ENCODE measurements at regions not wholly inside any gene's neighbourhood (a gene's known extent, or its start where the extent isn't known, plus 50 kb on each side); places are given as distances from the start of the nearest gene placed in this dataset.

GRCh38 chr1:106897976-106898375 is 158.5 kb upstream of the PRMT6 start:
- Histone ChIP-seq H3K4me3 (no peak overlapping the region), H3K27me3 (replicated peaks; ENCODE audit: insufficient read depth) (no peaks in the 10 kb centered on the region), H3K9me3 (no peaks in the 10 kb centered on the region), H3K36me3 (no peaks in the 10 kb centered on the region), H3K4me1 (replicated peaks) (no peaks in the 10 kb centered on the region), H3K27ac (no peak overlapping the region)
- TF ChIP-seq POLR2AphosphoS5 (IDR thresholded peaks at IDR 0.05) = no peak
- TF ChIP-seq POLR2A (IDR thresholded peaks at IDR 0.05) = no peak
- TF ChIP-seq CTCF (IDR thresholded peaks at IDR 0.05) = no peak
- intact Hi-C loops (cut with DNase I) = no loop called here
- no peak for DNase-seq (ENCODE audit: low spot score)

- DNase-seq (ENCODE audit: low spot score) = no peak
- WGBS = 89% methylated on average over 4 of the region's 4 CpGs
- H3K27me3 ChIP-seq (replicated peaks; ENCODE audit: insufficient read depth) = no peaks in the 10 kb centered on the region
- no peak overlapping the region for H3K27ac ChIP-seq
- intact Hi-C loops (cut with DNase I) = no loop called here
- no peak overlapping the region for H3K4me3 ChIP-seq
- no peaks in the 10 kb centered on the region for H3K9me3 ChIP-seq
- TF ChIP-seq POLR2A (IDR thresholded peaks at IDR 0.05) (no peak), POLR2AphosphoS5 (IDR thresholded peaks at IDR 0.05) (no peak), CTCF (IDR thresholded peaks at IDR 0.05) (no peak)
- H3K36me3 ChIP-seq = no peaks in the 10 kb centered on the region
- H3K4me1 ChIP-seq (replicated peaks) = no peaks in the 10 kb centered on the region
Observed at GRCh38 chr1:106899644-106900043, 156.8 kb upstream of the PRMT6 start.

DNA sequence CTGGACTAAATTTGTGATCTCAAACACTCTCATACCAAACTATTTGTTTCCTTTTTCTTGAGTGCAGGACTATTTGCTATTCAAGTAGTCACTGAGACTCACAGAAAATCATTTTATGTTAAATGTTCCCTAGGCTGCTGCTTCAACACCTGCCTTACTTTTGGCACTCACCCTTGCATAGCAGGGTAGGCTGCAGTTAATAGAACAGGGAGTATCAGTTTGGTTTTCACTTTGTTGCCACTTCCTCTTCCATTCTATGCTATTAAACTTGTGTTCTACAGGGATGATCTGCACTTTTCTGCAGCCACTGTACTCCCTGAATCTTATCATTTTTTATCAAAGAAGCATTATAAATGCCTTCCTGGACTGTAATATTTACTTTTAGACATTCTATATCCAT is 148.7 kb upstream of the PRMT6 start:
- Histone ChIP-seq H3K4me1 (replicated peaks) (no peaks in the 10 kb centered on the region), H3K27me3 (replicated peaks; ENCODE audit: insufficient read depth) (no peaks in the 10 kb centered on the region), H3K9me3 (no peaks in the 10 kb centered on the region), H3K27ac (no peak overlapping the region), H3K36me3 (no peaks in the 10 kb centered on the region), H3K4me3 (no peak overlapping the region)
- intact Hi-C loops (cut with DNase I) = no loop called here
- no peak for DNase-seq (ENCODE audit: low spot score)
- no peak for TF ChIP-seq CTCF (IDR thresholded peaks at IDR 0.05)
- TF ChIP-seq POLR2AphosphoS5 (IDR thresholded peaks at IDR 0.05) = no peak
- no peak for TF ChIP-seq POLR2A (IDR thresholded peaks at IDR 0.05)

- 76% methylated on average over 1 of the region's 1 CpG for WGBS
- H3K27me3 ChIP-seq (replicated peaks; ENCODE audit: insufficient read depth) = no peaks in the 10 kb centered on the region
- no peak overlapping the region for H3K4me3 ChIP-seq
- intact Hi-C loops (cut with DNase I) = no loop called here
- no peaks in the 10 kb centered on the region for H3K4me1 ChIP-seq (replicated peaks)
- no peaks in the 10 kb centered on the region for H3K9me3 ChIP-seq
- no peak overlapping the region for H3K27ac ChIP-seq
- TF ChIP-seq CTCF (IDR thresholded peaks at IDR 0.05) (no peak), POLR2A (IDR thresholded peaks at IDR 0.05) (no peak), POLR2AphosphoS5 (IDR thresholded peaks at IDR 0.05) (no peak)
- no peaks in the 10 kb centered on the region for H3K36me3 ChIP-seq
- DNase-seq (ENCODE audit: low spot score) = no peak
Observed at GRCh38 chr1:106908689-106909088, 147.8 kb upstream of the PRMT6 start.

DNA sequence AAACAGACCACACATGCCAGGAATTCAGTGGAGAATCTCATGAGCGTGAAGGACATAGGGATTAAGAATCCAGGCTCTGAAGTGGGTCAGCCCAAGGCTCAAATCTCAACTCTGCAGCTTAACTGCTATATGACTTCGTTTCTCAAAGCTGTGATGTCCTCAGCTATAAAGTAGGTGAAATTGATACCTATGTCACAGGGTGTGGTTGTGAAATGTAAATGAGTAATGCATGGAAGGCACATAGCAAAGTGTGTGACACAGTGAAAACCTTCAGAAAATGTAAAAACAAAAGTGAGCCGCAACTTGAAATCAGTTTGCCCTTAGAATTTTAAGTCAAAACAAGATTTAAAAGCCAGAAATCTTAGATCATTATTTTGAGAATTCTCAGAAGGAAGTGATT is 145.7 kb upstream of the PRMT6 start:
- 87% methylated on average over 3 of the region's 3 CpGs for WGBS
- Histone ChIP-seq H3K27me3 (replicated peaks; ENCODE audit: insufficient read depth) (no peaks in the 10 kb centered on the region), H3K4me1 (replicated peaks) (no peaks in the 10 kb centered on the region), H3K36me3 (no peaks in the 10 kb centered on the region), H3K27ac (no peak overlapping the region), H3K4me3 (no peak overlapping the region), H3K9me3 (no peaks in the 10 kb centered on the region)
- intact Hi-C loops (cut with DNase I) = no loop called here
- DNase-seq (ENCODE audit: low spot score) = no peak
- no peak for TF ChIP-seq CTCF (IDR thresholded peaks at IDR 0.05)
- no peak for TF ChIP-seq POLR2AphosphoS5 (IDR thresholded peaks at IDR 0.05)
- no peak for TF ChIP-seq POLR2A (IDR thresholded peaks at IDR 0.05)
